GM12865 (cell line): ENCODE measurements at regions not wholly inside any gene's neighbourhood (a gene's known extent, or its start where the extent isn't known, plus 50 kb on each side); places are given as distances from the start of the nearest gene placed in this dataset.

Experiments used
- DNase-seq: peaks from one replicate; pipeline ENCODE4 v3.0.0; 2010; ENCODE audit warnings: low read depth
- H3K4me3 ChIP-seq: 2 replicates; pipeline ENCODE4 v1.5.1; 2011; ENCODE audit warnings: mild to moderate bottlenecking, low read depth, low read length, control low read depth
- CTCF ChIP-seq: IDR thresholded peaks from 2 replicates; pipeline ENCODE4 v1.5.1; 2011; ENCODE audit warnings: low read length, control low read depth, low read depth, inconsistent platforms; ENCODE audit not compliant: insufficient read depth; ENCODE audit errors: missing control alignments

GRCh38 chr6:43840490-43841218 is 70.6 kb downstream of the VEGFA start:
- DNase-seq: no peak
- H3K4me3 ChIP-seq: no peak overlapping the region
- no peak for TF ChIP-seq CTCF

GRCh38 chr6:43838276-43839036 is 68.4 kb downstream of the VEGFA start:
- DNase-seq: peak; percentile 40
- TF ChIP-seq CTCF: peak; percentile 41
- H3K4me3 ChIP-seq: no peak overlapping the region

GRCh38 chr6:43837507-43837906 is 67.5 kb downstream of the VEGFA start:
- DNase-seq: no peak
- H3K4me3 ChIP-seq: no peak overlapping the region
- no peak for TF ChIP-seq CTCF

GRCh38 chr6:43836507-43837240 is 66.7 kb downstream of the VEGFA start:
- no peak for DNase-seq
- H3K4me3 ChIP-seq: no peak overlapping the region
- no peak for TF ChIP-seq CTCF
